Neural crest cell (in vitro differentiated cells): ENCODE measurements at regions not wholly inside any gene's neighbourhood (a gene's known extent, or its start where the extent isn't known, plus 50 kb on each side); places are given as distances from the start of the nearest gene placed in this dataset.

Experiments
- DNase-seq: peaks from one replicate; pipeline ENCODE4 v3.0.0; 2021; ENCODE audit warnings: low read depth, mixed read lengths, low spot score
- H3K27ac Mint-ChIP-seq: one replicate; pipeline ENCODE4 v1.8.0; 2021; ENCODE audit warnings: mild to moderate bottlenecking, mixed read lengths; ENCODE audit not compliant: unreplicated experiment
- H3K27me3 Mint-ChIP-seq: 2 replicates; pipeline ENCODE4 v1.8.0; 2021; ENCODE audit warnings: low read depth, mild to moderate bottlenecking, mixed read lengths
- H3K36me3 Mint-ChIP-seq: 2 replicates; pipeline ENCODE4 v1.8.0; 2021; ENCODE audit warnings: low read depth, mild to moderate bottlenecking, mixed read lengths
- H3K4me1 Mint-ChIP-seq: 2 replicates; pipeline ENCODE4 v1.8.0; 2021; ENCODE audit warnings: mixed read lengths
- H3K4me3 Mint-ChIP-seq: one replicate; pipeline ENCODE4 v1.8.0; 2021; ENCODE audit warnings: mild to moderate bottlenecking, mixed read lengths
- H3K9me3 Mint-ChIP-seq: 2 replicates; pipeline ENCODE4 v1.8.0; 2021; ENCODE audit warnings: mixed read lengths
- CTCF ChIP-seq: fragments of 200-600 bp; sonication (generic); conservative IDR thresholded peaks from 2 replicates; pipeline ENCODE4 v1.5.0; 2021; ENCODE audit warnings: antibody characterized with exemption, mild to moderate bottlenecking

DNA sequence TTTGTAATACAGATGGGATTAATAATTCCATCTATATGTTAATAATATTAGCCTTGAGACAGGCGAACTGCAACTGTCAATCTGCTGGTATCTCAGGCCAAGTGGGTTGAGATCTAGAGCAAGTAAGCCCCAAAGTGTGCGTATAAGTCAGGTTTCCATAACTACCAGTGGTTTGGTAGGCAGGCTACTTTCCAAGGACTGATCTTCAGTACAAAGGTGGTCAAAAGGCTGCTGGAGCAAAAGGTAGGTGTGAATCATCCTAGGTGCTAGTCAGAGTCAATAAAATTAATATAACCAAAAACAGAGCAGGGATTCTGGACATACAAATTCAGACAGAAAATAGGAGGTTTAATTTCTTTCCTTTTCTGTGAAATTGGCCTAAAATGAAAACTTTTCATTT, 328.0 kb downstream of the TGFB2 start:
- no peak for DNase-seq
- no peak for TF ChIP-seq CTCF
- no peaks in the 10 kb centered on the region for H3K36me3 Mint-ChIP-seq
- H3K27me3 Mint-ChIP-seq: no peaks in the 10 kb centered on the region
- no peak overlapping the region for H3K4me3 Mint-ChIP-seq
- peaks cover 21% of the 10 kb centered on the region for H3K4me1 Mint-ChIP-seq
- H3K9me3 Mint-ChIP-seq: peaks cover 6% of the 10 kb centered on the region
- H3K27ac Mint-ChIP-seq: no peak overlapping the region

GRCh38 chr1:218674280-218674773, 329.2 kb downstream of the TGFB2 start:
- peaks cover 6% of the 10 kb centered on the region for H3K9me3 Mint-ChIP-seq
- no peak overlapping the region for H3K4me3 Mint-ChIP-seq
- peak overlapping the region; percentile 94 for H3K27ac Mint-ChIP-seq
- no peaks in the 10 kb centered on the region for H3K27me3 Mint-ChIP-seq
- no peaks in the 10 kb centered on the region for H3K36me3 Mint-ChIP-seq
- peak; percentile 49 for TF ChIP-seq CTCF
- peaks cover 21% of the 10 kb centered on the region for H3K4me1 Mint-ChIP-seq
- peak; percentile 21 for DNase-seq

DNA sequence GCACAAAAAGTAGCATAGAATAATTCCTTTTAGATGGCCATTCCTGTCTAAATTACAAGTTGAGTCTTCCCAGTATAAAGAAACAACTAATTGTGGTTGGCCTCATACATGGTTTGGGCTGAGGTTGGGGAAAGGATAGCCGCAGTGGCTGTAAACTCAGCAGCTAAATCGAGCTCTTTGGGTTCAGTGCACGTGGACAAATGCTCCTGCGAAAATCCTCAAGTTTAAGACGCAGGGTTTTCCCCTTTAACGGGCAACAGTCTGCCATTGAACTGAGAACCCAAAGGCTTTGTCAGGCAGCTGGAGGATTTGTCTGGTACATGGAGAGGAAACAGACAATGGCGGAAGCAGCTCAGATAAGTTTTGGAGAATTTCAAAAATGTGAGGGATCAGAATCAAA, 331.9 kb downstream of the TGFB2 start:
- Mint-ChIP-seq H3K4me3 (no peak overlapping the region), H3K27me3 (no peaks in the 10 kb centered on the region), H3K27ac (no peak overlapping the region), H3K36me3 (no peaks in the 10 kb centered on the region), H3K4me1 (peaks cover 11% of the 10 kb centered on the region), H3K9me3 (peaks cover 9% of the 10 kb centered on the region)
- no peak for TF ChIP-seq CTCF
- no peak for DNase-seq

DNA sequence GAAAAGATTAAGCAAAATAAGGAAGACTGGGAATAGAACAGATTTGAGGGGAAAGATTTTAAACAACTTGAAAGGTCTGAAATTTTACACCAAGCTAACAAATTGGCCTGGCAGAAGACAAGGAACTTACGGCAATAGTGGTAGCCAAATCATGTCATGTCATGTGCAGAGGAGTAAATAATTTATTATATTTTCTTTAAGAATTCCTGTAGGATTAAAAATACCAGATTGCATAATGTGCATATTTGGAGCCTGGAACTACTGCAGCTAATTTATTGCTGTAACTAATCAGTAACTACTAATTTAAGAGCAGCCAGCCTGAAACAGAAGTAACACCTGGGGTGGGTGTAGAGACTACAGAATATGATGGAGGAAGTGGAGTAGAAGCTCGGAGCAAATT, 334.3 kb downstream of the TGFB2 start:
- Mint-ChIP-seq H3K27ac (no peak overlapping the region), H3K4me1 (peaks cover 5% of the 10 kb centered on the region), H3K36me3 (no peaks in the 10 kb centered on the region), H3K27me3 (no peaks in the 10 kb centered on the region), H3K4me3 (no peak overlapping the region), H3K9me3 (peaks cover 9% of the 10 kb centered on the region)
- no peak for TF ChIP-seq CTCF
- DNase-seq: no peak

GRCh38 chr1:218679988-218680748, 335.0 kb downstream of the TGFB2 start:
- H3K36me3 Mint-ChIP-seq: no peaks in the 10 kb centered on the region
- H3K4me1 Mint-ChIP-seq: no peaks in the 10 kb centered on the region
- H3K4me3 Mint-ChIP-seq: no peak overlapping the region
- no peak for TF ChIP-seq CTCF
- peaks cover 11% of the 10 kb centered on the region for H3K9me3 Mint-ChIP-seq
- H3K27ac Mint-ChIP-seq: no peak overlapping the region
- DNase-seq: no peak
- H3K27me3 Mint-ChIP-seq: no peaks in the 10 kb centered on the region
